SK-N-SH treated with all-trans-retinoic acid at 6 μM for 48 hours (cell line): ENCODE measurements at regions not wholly inside any gene's neighbourhood (a gene's known extent, or its start where the extent isn't known, plus 50 kb on each side); places are given as distances from the start of the nearest gene placed in this dataset.

Experiments
- BACH2 ChIP-seq: fragments of 250-450 bp; sonication (Bioruptor Pico); IDR thresholded peaks from 2 replicates; pipeline ENCODE4 v1.9.0; 2021; ENCODE audit warnings: mild to moderate bottlenecking, borderline replicate concordance
- ESRRG ChIP-seq: fragments of 250-450 bp; sonication (Bioruptor Pico); IDR thresholded peaks from 2 replicates; pipeline ENCODE4 v1.6.1; 2021; ENCODE audit warnings: mild to moderate bottlenecking
- TCF4 ChIP-seq: fragments of 250-450 bp; sonication (Bioruptor Pico); IDR thresholded peaks from 2 replicates; pipeline ENCODE4 v1.8.0; 2021; ENCODE audit warnings: mild to moderate bottlenecking, moderate library complexity, borderline replicate concordance
- ZFP3 ChIP-seq: fragments of 250-450 bp; sonication (Bioruptor Pico); IDR thresholded peaks from 2 replicates; pipeline ENCODE4 v1.5.0; 2020; ENCODE audit warnings: mild to moderate bottlenecking, moderate library complexity
- ZNF70 ChIP-seq: fragments of 450-650 bp; formaldehyde crosslinking; IDR thresholded peaks from 2 replicates; pipeline ENCODE4 v1.5.0; 2020; ENCODE audit warnings: mild to moderate bottlenecking, moderate library complexity

DNA sequence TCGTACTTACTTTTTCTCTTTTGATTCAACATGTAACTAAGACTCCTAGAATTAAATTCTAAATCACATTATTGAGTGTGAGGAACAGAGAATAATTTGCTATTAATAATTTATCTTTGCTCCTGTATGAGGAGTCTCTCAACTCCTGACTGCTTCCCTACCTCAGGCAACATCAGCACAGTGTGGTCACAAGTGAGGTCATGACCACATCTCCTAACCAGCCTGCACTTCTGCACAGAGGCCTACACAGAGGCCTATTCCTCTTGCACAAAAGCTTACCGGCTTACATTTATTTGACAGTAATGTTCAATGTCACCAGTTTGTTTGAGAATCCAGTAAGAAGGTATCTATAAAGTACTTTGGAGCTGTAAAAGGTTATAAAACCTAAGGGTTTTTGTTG, 637.4 kb upstream of the MARCKS start:
- TF ChIP-seq TCF4 (CRISPR knock-in tag) (no peak), ZNF70 (CRISPR knock-in tag) (no peak), ZFP3 (CRISPR knock-in tag) (no peak), BACH2 (CRISPR knock-in tag) (no peak), ESRRG (CRISPR knock-in tag) (no peak)
